ENCODE measurements at regions not wholly inside any gene's neighbourhood (a gene's known extent, or its start where the extent isn't known, plus 50 kb on each side); places are given as distances from the start of the nearest gene placed in this dataset.

GRCh38 chr6:97666889-97667288, 383.9 kb upstream of the MMS22L start:
- DNase-seq (ENCODE audit: insufficient read length, low spot score) (no peak), FAIRE-seq (no peak)

- FAIRE-seq (no peak), DNase-seq (ENCODE audit: insufficient read length, low spot score) (no peak)
Observed at GRCh38 chr6:97668716-97669115, 385.7 kb upstream of the MMS22L start.

GRCh38 chr6:97669191-97670031, 386.4 kb upstream of the MMS22L start:
- DNase-seq (ENCODE audit: insufficient read length, low spot score) = peak; percentile 3
- FAIRE-seq = no peak

GRCh38 chr6:97674802-97675201, 391.8 kb upstream of the MMS22L start:
- DNase-seq (ENCODE audit: insufficient read length, low spot score) (no peak), FAIRE-seq (no peak)

- FAIRE-seq (no peak), DNase-seq (ENCODE audit: insufficient read length, low spot score) (no peak)
Observed at GRCh38 chr6:97677626-97678025, 394.6 kb upstream of the MMS22L start.

DNA sequence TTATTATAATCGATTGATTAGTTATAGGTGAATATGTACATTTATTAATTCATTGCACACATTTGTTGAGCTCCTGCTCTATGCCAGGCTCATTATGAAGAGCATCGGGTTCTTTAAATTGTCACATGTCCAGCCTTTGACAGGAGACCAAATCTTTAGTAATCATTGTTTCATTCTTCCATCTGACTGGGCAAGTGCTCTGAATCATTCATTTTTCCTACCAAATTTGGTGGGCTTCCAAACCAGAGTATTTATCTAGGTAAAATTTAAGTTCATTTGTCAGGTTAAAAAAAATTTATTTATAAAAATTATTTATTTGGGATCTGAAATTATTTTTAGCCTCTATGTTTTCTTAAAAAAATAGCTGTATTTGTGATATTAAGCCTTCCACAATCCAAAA, 404.9 kb upstream of the MMS22L start:
- FAIRE-seq = no peak
- no peak for DNase-seq (ENCODE audit: insufficient read length, low spot score)

GRCh38 chr6:97689078-97689754, 406.2 kb upstream of the MMS22L start:
- DNase-seq (ENCODE audit: insufficient read length, low spot score) = no peak
- FAIRE-seq = no peak

DNA sequence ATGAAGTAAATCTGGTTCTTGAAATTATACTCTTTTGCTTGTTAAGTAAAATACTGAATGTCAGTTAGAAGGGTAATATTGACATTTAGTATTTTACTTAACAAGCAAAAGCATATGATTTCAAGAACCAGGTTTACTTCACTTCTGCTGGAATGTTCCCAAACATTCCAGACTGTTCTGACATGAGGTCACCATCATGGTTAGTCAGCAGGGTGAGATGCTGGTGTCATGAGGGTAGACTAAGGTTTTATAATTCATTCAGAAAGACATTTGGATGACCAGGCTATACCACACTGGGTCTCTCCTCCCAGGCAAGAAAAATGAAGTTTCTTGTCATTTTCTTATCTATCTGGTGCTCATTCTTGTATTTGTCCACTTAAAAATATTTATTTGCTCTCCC, 414.4 kb upstream of the MMS22L start:
- no peak for DNase-seq (ENCODE audit: insufficient read length, low spot score)
- FAIRE-seq = no peak

- FAIRE-seq = no peak
Observed at GRCh38 chr6:97701801-97702200, 418.8 kb upstream of the MMS22L start.

GRCh38 chr6:97702248-97702647, 419.2 kb upstream of the MMS22L start:
- no peak for DNase-seq (ENCODE audit: insufficient read length, low spot score)
- FAIRE-seq = no peak

More at GRCh38 chr6:97701801-97702200, 418.8 kb upstream of the MMS22L start:
- DNase-seq (ENCODE audit: insufficient read length, low spot score) = no peak

DNA sequence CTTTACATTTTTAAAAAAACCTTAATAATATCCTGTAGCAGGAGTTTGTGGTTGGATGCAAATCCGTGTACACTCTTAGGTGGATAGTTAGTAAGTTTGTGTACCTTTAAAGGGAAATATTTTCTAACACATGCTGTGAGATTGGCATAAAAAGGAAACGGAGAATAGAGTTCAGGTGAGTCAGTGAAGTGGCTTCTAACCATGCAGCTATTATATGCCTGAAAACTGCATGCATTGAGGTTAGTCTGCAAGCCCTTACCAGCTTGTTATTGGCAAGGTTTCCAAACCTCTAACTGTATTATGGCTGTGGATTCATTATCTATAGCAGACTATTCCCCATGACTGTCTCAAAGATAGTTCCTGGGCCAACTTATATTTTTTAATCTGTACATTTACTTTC, 420.6 kb upstream of the MMS22L start:
- DNase-seq (ENCODE audit: insufficient read length, low spot score) = no peak
- no peak for FAIRE-seq

- FAIRE-seq (no peak), DNase-seq (ENCODE audit: insufficient read length, low spot score) (no peak)
Observed at GRCh38 chr6:97705568-97705967, 422.6 kb upstream of the MMS22L start.

DNA sequence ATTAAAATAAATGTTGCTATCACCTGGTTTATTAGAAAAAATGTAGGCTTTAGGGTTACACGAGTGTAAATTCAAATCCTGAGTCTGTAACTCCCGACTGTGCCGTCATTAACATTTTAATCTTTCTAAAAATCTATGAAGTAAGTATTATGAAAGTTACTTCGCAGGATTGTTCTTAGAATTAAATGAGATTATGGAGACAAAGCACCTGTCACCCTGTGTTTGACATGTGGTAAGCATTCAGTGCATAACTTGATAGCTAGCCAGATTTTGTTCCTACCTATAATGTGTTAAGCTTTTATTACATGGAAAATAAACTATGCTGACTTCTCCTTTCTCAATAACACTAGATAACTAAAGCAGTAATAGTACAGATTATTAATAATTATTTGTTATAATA, 429.7 kb upstream of the MMS22L start:
- no peak for FAIRE-seq
- DNase-seq (ENCODE audit: insufficient read length, low spot score) = no peak

GRCh38 chr6:97714772-97715171, 431.8 kb upstream of the MMS22L start:
- DNase-seq (ENCODE audit: insufficient read length, low spot score) (no peak), FAIRE-seq (no peak)

DNA sequence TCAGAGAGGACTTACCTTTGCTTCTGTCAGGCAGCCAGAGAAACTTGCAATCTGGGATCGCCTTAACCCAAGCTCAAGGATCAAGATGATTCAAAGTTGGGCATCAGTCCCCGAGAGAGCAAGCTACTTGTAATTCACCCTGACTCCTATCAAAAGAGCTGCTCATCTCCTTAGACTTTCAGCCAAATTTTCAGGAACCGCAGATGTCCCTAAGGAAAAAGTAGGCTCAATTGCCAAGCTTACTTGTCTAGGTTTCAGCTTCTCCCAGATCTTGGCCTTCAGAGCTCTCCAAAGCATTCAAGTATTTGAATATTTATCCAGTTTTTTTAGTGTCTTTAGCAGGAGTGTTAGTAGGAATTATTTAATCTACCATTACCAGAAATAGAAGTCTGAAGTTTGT, 434.1 kb upstream of the MMS22L start:
- no peak for FAIRE-seq
- no peak for DNase-seq (ENCODE audit: insufficient read length, low spot score)

DNA sequence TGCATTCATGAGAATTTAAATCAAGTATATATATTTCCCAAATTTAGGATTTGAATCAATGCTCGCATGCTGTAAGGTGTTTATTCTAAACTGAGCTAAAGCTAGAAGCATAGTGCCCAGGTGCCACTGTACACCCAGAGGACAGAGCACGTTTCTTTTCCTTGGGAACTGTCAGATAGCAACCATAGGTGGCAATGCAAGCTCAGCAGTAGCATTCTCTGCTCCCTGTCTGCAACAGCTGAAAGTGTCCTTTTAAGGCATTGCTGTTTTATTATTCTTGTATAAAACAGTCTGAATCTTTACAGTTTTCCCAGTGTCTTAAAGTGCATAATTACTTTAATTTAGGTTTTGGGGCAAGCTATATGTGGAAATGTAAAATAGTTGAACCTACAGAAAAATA, 443.4 kb upstream of the MMS22L start:
- FAIRE-seq (no peak), DNase-seq (ENCODE audit: insufficient read length, low spot score) (no peak)

DNA sequence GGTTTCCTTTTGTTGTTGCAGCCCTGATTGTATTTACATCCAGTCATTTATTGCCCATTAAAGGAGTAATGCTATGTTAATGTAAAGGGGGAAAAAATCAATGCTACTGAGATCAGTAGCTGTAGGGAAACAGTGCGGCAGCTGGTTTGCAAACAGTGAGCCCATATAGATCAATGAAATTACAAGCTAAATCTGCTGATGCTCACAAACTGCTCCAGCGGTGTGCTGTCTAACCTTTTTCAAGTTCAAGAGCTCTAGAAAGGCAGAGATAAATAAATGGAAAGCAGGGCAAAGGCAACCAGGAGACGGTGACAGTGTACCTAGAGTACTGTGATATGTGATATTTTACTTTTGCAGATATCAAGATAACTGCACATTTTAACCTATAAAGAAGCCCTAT, 449.0 kb upstream of the MMS22L start:
- no peak for FAIRE-seq
- DNase-seq (ENCODE audit: insufficient read length, low spot score) = no peak

GRCh38 chr6:97757575-97757974, 474.6 kb upstream of the MMS22L start:
- FAIRE-seq (no peak), DNase-seq (ENCODE audit: insufficient read length, low spot score) (no peak)

DNA sequence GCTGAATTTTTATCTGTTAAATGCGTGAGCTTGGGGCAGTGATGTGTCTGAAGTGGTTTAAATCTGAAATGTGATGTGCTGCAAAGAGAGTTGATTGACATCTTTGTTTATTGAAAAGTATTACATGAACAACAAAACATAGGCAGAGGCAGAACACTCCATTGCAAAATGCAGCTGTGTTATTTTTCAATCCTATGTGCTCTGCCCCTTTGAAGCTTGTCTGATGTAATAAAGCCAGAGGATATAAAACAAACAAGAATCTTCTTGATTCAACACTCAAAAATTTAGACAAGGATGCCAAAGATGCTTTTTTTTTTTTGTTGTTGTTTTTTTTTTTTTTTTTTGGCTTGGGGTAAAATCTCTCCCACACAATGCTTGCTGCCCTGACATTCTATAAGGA, 482.4 kb upstream of the MMS22L start:
- DNase-seq (ENCODE audit: insufficient read length, low spot score) (no peak), FAIRE-seq (no peak)

- FAIRE-seq (no peak), DNase-seq (ENCODE audit: insufficient read length, low spot score) (no peak)
Observed at GRCh38 chr6:97771372-97771771, 488.4 kb upstream of the MMS22L start.

DNA sequence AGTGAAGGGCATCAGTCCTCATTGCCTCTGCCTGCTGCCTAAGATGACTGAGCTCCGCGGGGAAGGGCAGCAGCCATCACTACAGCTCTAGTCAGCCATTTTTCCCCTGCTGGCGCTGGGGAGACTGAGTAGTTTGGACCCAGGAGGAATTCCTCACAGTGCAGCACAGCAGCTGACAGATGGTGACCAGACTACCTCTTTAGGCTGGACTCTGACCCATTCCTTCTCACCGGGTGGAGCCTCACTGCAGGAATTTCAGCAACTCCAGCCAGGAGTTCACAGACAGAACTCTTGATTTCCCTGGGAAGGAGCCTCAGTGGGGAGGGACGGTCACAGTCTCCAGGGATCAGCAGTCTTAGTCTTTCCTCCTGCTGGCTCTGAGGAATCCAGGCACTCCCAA, 492.0 kb upstream of the MMS22L start:
- DNase-seq (ENCODE audit: insufficient read length, low spot score) (no peak), FAIRE-seq (no peak)

DNA sequence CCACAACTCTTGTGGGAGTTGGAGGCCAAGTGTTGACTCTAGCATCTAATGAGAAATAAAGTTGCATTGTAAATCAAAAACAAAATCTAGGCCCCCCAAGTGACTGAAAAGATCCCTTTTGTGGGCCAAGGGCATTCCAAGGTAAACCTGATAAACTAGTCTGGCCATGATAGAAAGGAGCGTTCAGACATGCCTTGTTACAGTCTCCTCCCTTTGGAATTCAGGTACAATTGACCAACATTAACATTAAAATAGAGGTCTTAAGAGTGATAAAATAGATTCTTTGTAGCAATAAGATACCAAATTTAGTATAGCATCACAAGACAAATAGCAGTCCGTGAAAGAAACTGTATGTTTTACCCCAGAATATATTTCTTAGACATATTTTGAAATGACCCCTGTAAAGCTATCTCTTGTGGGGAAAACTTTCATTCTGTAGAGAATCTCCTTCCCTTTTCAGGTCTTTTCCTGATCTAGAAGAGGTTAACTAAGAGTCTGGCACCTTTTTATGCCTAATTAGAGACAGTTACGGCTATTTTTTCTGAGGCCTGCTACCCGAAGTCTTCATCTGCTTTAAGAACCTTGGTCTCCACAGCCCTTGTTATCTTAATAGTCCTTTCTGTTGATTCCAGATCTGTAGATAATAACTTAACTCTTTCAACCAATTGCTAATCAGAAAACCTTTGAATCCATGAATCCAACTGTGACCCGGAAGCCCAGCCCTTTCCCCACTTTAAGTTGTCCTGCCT, 495.4 kb upstream of the MMS22L start:
- FAIRE-seq (no peak), DNase-seq (ENCODE audit: insufficient read length, low spot score) (no peak)
